ENCODE measurements at regions not wholly inside any gene's neighbourhood (a gene's known extent, or its start where the extent isn't known, plus 50 kb on each side); places are given as distances from the start of the nearest gene placed in this dataset.

GRCh38 chr5:154542581-154542980, 64.6 kb upstream of the HAND1 start:
- intact Hi-C loops (cut with micrococcal nuclease): no loop called here
- FAIRE-seq: no peak

More at GRCh38 chr5:154542581-154542980, 64.6 kb upstream of the HAND1 start:
- Histone ChIP-seq H3K9me1 (replicated peaks; ENCODE audit: control insufficient read depth, extremely low read depth, insufficient read depth, low read length) (no peaks in the 10 kb centered on the region), H3K27ac (ENCODE audit: insufficient read depth, low read depth, low read length) (no peak overlapping the region), H3K9ac (replicated peaks; ENCODE audit: extremely low read depth, insufficient read depth, low read length) (no peak overlapping the region), H3K27me3 (ENCODE audit: control insufficient read depth in 2 of 2, insufficient read depth in 2 of 2, low read length in 2 of 2) (peaks cover 0 to 2% of the 10 kb centered on the region in 2 experiments), H4K20me1 (replicated peaks; ENCODE audit: control insufficient read depth, extremely low read depth, insufficient read depth, low read length) (no peaks in the 10 kb centered on the region), H3K4me3 (replicated peaks in 1 of 3; ENCODE audit: insufficient read depth in 1 of 3, low read depth in 1 of 3, low read length in 3 of 3) (no peak overlapping the region), H3K9me3 (replicated peaks; ENCODE audit: control insufficient read depth, insufficient read depth, low read length) (no peaks in the 10 kb centered on the region), H2AFZ (ENCODE audit: low read depth, low read length) (no peak overlapping the region), H3K4me1 (ENCODE audit: control insufficient read depth, extremely low read depth, insufficient read depth, low read length) (no peaks in the 10 kb centered on the region), H3K79me2 (ENCODE audit: control insufficient read depth, insufficient read depth, low read length) (no peaks in the 10 kb centered on the region), H3K4me2 (ENCODE audit: insufficient read depth, low read length) (no peak overlapping the region), H3K36me3 (ENCODE audit: control insufficient read depth in 2 of 2, extremely low read depth in 1 of 2, insufficient read depth in 2 of 2, low read length in 2 of 2) (no peaks in the 10 kb centered on the region)
- DNase-seq (ENCODE audit: low read depth, low spot score): no peak
- TF ChIP-seq GATA2 (IDR thresholded peaks at IDR 0.05; ENCODE audit: insufficient read depth, insufficient read length, low read depth, low read length): no peak
- TF ChIP-seq MYC (IDR thresholded peaks at IDR 0.05; ENCODE audit: low read depth, low read length): no peak
- no peak for TF ChIP-seq POLR2A (IDR thresholded peaks at IDR 0.05; ENCODE audit: low read depth, low read length)
- no peak for TF ChIP-seq JUN (IDR thresholded peaks at IDR 0.05; ENCODE audit: borderline replicate concordance, insufficient read depth, insufficient read length, low read depth)
- TF ChIP-seq FOS (IDR thresholded peaks at IDR 0.05; ENCODE audit: borderline replicate concordance, insufficient read depth, low read length): no peak
- TF ChIP-seq POLR2AphosphoS5 (IDR thresholded peaks at IDR 0.05; ENCODE audit: insufficient read depth, low read depth, low read length): no peak
- TF ChIP-seq EZH2 (IDR thresholded peaks at IDR 0.05; ENCODE audit: borderline replicate concordance, low read depth, low read length, severe bottlenecking): no peak
- TF ChIP-seq CTCF (IDR thresholded peaks at IDR 0.05; ENCODE audit: extremely low read depth in 1 of 2, insufficient read depth in 1 of 2, low read depth in 1 of 2, low read length in 2 of 2): no peak
- TF ChIP-seq MAX (IDR thresholded peaks at IDR 0.05; ENCODE audit: insufficient read depth, insufficient read length): no peak
- ChIA-PET CTCF (no interaction called here), POLR2A (no interaction called here)
- BruUV-seq (replicated peaks): no TSS peak
- dilution Hi-C loops (cut with MboI; ENCODE audit: extremely low pct_ligation_motif_present, low sequenced_read_pairs): no loop called here

Data from endothelial cell of umbilical vein (primary cell).